Stimulated activated naive CD8-positive, alpha-beta T cell treated with anti-CD3 and anti-CD28 coated beads, Interleukin-15, Interleukin-2, amounts not matched to agents 100 ng/mL and 50 ng/mL, for 24 hours (primary cell): ENCODE measurements at regions not wholly inside any gene's neighbourhood (a gene's known extent, or its start where the extent isn't known, plus 50 kb on each side); places are given as distances from the start of the nearest gene placed in this dataset.
"Not testable (repeated sequence)": the region's sequence is repeated elsewhere in the genome, so short reads cannot be mapped to it uniquely, and the experiment has no call there.

ENCODE experiments used
- H3K27ac Mint-ChIP-seq: one replicate; pipeline ENCODE4 v1.8.0; 2021; ENCODE audit warnings: mild to moderate bottlenecking, mixed read lengths
- H3K27me3 Mint-ChIP-seq: one replicate; pipeline ENCODE4 v1.8.0; 2021; ENCODE audit warnings: mixed read lengths
- H3K36me3 Mint-ChIP-seq: one replicate; pipeline ENCODE4 v1.8.0; 2021; ENCODE audit warnings: low read depth, mixed read lengths
- H3K4me1 Mint-ChIP-seq: one replicate; pipeline ENCODE4 v1.8.0; 2021; ENCODE audit warnings: low read depth, mixed read lengths
- H3K4me3 Mint-ChIP-seq: one replicate; pipeline ENCODE4 v1.8.0; 2021; ENCODE audit warnings: mild to moderate bottlenecking, mixed read lengths
- H3K9me3 Mint-ChIP-seq: one replicate; pipeline ENCODE4 v1.8.0; 2021; ENCODE audit warnings: mixed read lengths

DNA sequence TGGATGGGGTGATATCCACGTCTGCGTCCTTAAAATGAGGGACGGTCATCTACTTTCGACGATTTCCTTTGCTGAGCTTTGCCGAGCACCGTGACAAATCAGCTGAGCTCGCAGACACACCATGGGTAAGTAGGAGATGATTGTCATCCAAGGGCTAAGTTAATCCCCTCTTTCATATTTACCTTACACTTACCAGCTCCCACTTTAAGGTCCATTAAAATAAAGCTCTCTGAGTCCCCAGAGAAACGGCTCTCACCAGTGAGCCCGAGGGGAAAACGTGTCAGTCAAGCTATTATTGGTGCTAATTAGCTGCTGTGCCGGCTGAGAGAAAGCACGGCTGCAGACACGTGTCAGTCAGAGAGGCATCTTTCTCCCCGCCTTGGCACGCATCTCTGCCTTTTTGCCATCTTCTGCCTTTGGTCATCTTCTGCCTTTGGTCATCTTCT lies 72.2 kb downstream of the CRLF2 start:
- H3K9me3 Mint-ChIP-seq = peaks cover 6% of the 10 kb centered on the region
- H3K4me1 Mint-ChIP-seq = no peaks in the 10 kb centered on the region
- H3K36me3 Mint-ChIP-seq = no peaks in the 10 kb centered on the region
- no peak overlapping the region for H3K4me3 Mint-ChIP-seq
- no peak overlapping the region for H3K27ac Mint-ChIP-seq
- H3K27me3 Mint-ChIP-seq = no peaks in the 10 kb centered on the region

DNA sequence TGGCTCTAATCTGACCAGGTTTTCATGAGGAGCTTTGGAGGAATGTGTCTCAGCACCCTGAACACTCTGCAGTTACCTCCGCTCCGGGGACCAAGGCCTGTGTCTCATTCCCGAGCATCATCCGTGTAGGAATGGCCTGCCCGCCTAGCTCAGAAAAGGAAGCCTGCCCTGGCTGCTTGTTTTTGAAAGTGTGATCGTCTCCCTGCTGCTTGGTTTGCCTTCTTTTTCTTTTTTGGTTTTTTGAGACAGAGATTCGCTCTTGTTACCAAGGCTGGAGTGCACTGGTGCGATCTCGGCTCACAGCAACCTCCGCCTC lies 73.3 kb downstream of the CRLF2 start:
- Mint-ChIP-seq H3K27me3 (no peaks in the 10 kb centered on the region), H3K4me1 (no peaks in the 10 kb centered on the region)

DNA sequence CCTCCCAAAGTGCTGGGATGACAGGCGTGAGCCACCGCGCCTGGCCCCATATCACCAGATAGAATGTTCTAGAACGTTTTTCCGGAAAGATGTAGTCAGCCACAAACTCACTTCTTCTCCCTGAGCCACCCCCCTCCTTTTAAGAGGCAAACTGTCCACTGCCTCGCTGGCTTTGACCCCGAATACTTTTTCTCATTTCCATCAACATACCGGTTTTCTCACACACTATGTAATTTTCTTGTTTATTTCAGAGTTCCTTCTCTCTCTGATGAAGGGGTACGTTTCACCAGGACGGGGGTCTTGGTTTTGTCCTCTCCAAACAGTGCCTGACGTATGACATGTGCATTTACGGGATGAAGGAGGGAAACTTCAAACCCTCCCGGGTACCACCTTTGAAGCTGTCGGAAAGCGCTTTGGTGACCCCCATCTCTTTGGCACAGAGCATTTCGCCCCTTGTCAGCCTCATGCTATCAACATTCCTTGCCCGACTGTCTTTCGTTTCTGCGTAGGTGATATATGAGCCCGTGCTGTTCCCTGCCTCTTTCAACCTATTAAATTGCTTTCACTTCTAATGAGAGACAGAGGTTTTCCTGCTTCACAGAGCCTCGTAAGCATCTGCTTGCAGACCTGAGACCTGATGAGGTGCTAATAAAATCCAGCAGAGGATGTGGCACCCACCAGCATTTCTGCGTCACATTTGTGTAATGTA lies 73.8 kb downstream of the CRLF2 start:
- Mint-ChIP-seq H3K27ac (no peak overlapping the region), H3K27me3 (no peaks in the 10 kb centered on the region), H3K4me1 (no peaks in the 10 kb centered on the region), H3K4me3 (no peak overlapping the region), H3K36me3 (no peaks in the 10 kb centered on the region), H3K9me3 (peaks cover 6% of the 10 kb centered on the region)

More for the DNA sequence above, 73.3 kb downstream of the CRLF2 start:
- H3K36me3 Mint-ChIP-seq = no peaks in the 10 kb centered on the region
- H3K4me3 Mint-ChIP-seq = no peak overlapping the region
- no peak overlapping the region for H3K27ac Mint-ChIP-seq
- peaks cover 6% of the 10 kb centered on the region for H3K9me3 Mint-ChIP-seq

DNA sequence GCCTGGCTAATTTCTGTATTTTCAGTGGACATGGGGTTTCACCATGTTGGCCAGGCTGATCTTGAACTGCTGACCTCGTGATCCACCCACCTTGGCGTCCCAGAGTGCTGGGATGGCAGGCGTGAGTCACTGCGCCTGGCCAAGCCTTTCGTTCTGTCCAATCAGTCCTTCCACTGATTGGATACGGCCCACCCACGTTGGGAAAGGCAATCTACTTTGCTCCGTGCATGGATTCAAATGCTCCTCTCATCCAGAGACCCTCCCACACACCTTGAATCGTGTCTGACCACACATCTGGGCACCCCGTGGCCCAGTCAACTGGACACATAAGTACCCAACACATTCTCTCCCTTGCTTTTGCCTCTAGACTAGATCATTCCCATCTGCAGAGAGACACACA lies 74.9 kb downstream of the CRLF2 start:
- peaks cover 6% of the 10 kb centered on the region for H3K9me3 Mint-ChIP-seq
- no peaks in the 10 kb centered on the region for H3K27me3 Mint-ChIP-seq
- H3K4me3 Mint-ChIP-seq = no peak overlapping the region
- no peaks in the 10 kb centered on the region for H3K36me3 Mint-ChIP-seq
- H3K27ac Mint-ChIP-seq = no peak overlapping the region
- H3K4me1 Mint-ChIP-seq = no peaks in the 10 kb centered on the region

DNA sequence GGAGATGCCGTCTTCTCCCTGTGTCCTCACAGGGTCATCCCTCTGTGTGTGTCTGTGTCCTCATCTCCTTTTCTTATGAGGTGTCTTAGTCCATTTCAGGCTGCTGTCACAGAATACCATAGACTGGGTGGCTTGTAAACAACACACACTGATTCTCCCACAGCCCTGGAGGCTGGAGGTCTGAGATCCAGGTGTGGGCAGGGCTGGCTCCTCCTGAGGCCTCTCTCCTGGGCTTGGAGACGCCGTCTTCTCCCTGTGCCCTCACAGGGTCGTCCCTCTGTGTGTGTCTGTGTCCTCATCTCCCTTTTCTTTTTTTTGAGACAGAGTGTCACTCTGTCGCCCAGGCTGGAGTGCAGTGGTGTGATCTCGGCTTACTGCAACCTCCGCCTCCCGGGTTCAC lies 75.9 kb downstream of the CRLF2 start:
- H3K9me3 Mint-ChIP-seq, H3K36me3 Mint-ChIP-seq, H3K4me3 Mint-ChIP-seq, H3K27me3 Mint-ChIP-seq, H3K27ac Mint-ChIP-seq, H3K4me1 Mint-ChIP-seq: not testable (repeated sequence)

DNA sequence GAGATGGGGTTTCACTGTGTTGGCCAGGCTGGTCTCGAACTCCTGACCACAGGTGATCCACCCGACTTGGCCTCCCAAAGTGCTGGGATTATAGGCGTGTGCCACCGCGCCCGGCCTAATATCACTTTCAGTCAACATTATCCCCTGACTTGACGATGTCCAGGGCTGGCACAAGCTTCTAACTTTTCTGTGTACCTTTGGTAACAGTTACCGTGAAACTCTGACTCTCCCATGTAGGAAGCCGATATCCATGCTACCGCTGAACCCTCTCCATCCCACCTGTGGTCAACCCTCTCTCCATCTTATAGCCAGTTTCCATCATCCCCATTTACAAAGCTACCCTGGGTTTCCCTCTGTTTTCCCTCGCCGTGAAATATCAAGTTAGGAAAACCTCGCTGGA lies 77.5 kb downstream of the CRLF2 start:
- Mint-ChIP-seq H3K4me3 (no peak overlapping the region), H3K36me3 (no peaks in the 10 kb centered on the region)

DNA sequence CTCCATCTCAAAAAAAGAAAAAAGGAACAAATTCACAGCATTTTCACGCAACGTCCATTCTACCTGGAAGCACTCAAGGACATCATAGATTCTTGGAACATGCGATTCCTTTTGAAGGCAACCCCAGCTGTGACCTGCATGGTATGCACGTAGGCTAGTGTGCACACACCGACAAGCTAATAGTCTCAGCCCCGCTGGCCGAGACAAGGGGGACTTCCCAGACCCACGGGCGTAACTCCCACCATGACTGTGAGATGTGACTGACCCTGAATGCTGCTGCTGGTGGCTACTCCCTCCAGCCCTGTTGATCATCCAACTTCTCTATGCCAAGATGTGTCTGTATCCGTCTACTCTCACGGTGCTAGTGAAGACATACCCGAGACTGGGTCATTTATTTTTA lies 78.3 kb downstream of the CRLF2 start:
- no peaks in the 10 kb centered on the region for H3K4me1 Mint-ChIP-seq
- no peak overlapping the region for H3K27ac Mint-ChIP-seq
- H3K9me3 Mint-ChIP-seq = peaks cover 6% of the 10 kb centered on the region
- no peak overlapping the region for H3K4me3 Mint-ChIP-seq
- no peaks in the 10 kb centered on the region for H3K27me3 Mint-ChIP-seq
- no peaks in the 10 kb centered on the region for H3K36me3 Mint-ChIP-seq

More for the DNA sequence above, 77.5 kb downstream of the CRLF2 start:
- Mint-ChIP-seq H3K27ac (no peak overlapping the region), H3K4me1 (no peaks in the 10 kb centered on the region), H3K27me3 (no peaks in the 10 kb centered on the region), H3K9me3 (peaks cover 6% of the 10 kb centered on the region)

DNA sequence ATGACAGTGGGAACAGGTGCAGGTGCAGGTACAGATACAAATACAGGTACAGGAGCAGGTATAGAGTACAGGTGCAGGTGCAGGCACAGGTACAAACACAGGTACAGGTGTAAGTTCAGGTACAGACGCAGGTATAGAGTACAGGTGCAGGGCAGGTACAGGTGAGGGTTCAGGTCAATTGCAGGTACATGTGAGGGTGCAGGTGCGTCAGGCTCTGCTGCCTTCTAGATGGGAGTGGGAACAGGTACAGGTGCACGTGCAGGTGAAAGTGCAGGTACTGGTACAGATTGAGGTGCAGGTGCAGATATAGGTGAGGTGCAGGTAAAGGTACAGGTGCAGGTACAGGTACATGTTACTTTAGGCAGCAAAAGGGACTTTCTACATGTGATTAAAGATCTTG lies 85.7 kb downstream of the CRLF2 start:
- H3K4me1 Mint-ChIP-seq = no peaks in the 10 kb centered on the region
- no peak overlapping the region for H3K4me3 Mint-ChIP-seq
- H3K9me3 Mint-ChIP-seq = no peaks in the 10 kb centered on the region
- H3K36me3 Mint-ChIP-seq = no peaks in the 10 kb centered on the region
- no peak overlapping the region for H3K27ac Mint-ChIP-seq
- H3K27me3 Mint-ChIP-seq = peaks cover 21% of the 10 kb centered on the region

DNA sequence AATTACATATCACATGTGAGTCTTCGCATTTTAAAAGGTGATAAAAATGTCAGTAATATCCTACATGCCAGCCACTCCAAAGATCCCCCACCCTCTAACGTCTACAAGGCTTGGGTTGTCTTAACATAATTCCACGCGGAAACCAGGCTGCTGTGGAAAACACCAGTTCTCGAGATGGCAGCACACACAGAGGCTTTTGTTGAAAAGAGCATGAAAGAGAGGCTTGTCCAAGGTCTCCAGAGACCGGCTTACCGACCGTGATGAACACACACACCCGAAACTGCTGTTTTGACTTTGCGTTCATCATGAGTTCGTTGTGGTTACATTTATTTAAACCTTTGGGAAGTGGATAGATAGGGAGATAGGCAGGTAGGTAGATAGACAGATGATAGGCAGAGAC lies 87.9 kb downstream of the CRLF2 start:
- Mint-ChIP-seq H3K4me3 (no peak overlapping the region), H3K27me3 (peaks cover 21% of the 10 kb centered on the region), H3K36me3 (no peaks in the 10 kb centered on the region), H3K4me1 (no peaks in the 10 kb centered on the region), H3K27ac (no peak overlapping the region), H3K9me3 (no peaks in the 10 kb centered on the region)

DNA sequence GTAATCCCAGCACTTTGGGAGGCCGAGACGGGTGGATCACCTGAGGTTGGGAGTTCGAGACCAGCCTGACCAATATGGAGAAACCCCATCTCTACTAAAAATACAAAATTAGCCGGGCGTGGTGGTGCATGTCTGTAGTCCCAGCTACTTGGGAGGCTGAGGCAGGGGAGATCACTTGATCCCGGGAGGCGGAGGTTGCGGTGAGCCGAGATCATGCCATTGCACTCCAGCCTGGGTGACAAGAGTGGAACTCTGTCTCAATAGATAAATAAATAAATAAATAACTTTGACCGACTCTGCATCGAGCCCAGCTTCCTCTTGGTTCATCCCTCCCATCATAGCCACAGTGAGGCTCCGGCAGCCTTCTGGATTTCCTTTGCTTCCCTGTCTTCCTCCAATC lies 89.6 kb downstream of the CRLF2 start:
- not testable (repeated sequence) for H3K4me3 Mint-ChIP-seq, H3K36me3 Mint-ChIP-seq, H3K4me1 Mint-ChIP-seq, H3K9me3 Mint-ChIP-seq, H3K27ac Mint-ChIP-seq
- H3K27me3 Mint-ChIP-seq = peaks cover 21% of the 10 kb centered on the region

DNA sequence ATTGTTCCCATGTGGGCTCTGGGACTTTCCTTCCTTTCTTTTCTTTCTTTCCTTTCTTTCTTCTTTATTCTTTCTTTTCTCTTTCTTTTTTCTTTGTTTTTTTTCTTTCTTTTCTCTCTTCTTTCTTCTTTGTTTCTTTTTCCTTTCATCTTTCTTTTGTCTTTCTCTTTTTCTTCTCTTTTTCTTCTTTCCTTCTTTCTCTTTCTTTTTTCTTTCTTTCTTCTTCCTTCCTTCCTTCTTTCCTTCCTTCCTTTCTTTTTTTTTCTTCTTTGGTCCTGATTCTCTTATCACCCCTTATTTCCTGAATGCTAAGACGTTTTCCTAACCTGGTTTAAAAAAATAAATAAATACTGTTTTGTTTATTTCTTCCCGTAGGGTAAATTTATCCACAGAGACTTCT lies 93.2 kb downstream of the CRLF2 start:
- H3K36me3 Mint-ChIP-seq = no peaks in the 10 kb centered on the region
- H3K9me3 Mint-ChIP-seq = no peaks in the 10 kb centered on the region
- no peaks in the 10 kb centered on the region for H3K4me1 Mint-ChIP-seq
- peaks cover 20% of the 10 kb centered on the region for H3K27me3 Mint-ChIP-seq
- H3K27ac Mint-ChIP-seq = no peak overlapping the region
- H3K4me3 Mint-ChIP-seq = no peak overlapping the region

DNA sequence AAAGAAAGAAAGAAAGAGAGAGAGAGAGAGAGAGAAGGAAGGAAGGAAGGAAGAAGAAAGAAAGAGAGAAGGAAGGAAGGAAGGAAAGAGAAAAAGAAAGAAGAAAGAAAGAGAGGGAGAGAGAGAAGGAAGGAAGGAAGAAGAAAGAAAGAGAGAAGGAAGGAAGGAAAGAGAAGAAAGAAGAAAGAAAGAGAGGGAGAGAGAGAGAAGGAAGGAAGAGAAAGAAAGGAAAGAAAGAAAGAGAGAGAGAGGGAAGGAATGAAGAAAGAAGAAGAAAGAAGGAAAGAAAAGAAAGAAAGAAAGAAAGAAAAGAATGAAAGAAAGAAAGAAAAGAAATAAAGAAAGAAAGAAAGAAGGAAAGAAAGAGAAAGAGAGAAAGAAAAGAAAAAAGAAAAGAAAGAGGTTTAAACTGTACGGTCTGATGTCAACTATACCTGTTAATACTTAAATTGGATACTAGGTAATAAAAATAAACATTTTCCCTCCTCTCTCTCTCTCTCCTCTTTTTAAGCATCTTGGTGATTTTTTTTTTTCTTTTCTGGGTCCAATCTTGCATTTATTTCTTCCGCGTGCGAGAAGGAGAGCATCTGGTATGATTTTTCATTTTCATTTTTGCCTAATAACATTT lies 93.8 kb downstream of the CRLF2 start:
- no peak overlapping the region for H3K27ac Mint-ChIP-seq
- H3K36me3 Mint-ChIP-seq = no peaks in the 10 kb centered on the region
- H3K27me3 Mint-ChIP-seq = peaks cover 15% of the 10 kb centered on the region
- no peaks in the 10 kb centered on the region for H3K4me1 Mint-ChIP-seq
- no peak overlapping the region for H3K4me3 Mint-ChIP-seq
- H3K9me3 Mint-ChIP-seq = no peaks in the 10 kb centered on the region

DNA sequence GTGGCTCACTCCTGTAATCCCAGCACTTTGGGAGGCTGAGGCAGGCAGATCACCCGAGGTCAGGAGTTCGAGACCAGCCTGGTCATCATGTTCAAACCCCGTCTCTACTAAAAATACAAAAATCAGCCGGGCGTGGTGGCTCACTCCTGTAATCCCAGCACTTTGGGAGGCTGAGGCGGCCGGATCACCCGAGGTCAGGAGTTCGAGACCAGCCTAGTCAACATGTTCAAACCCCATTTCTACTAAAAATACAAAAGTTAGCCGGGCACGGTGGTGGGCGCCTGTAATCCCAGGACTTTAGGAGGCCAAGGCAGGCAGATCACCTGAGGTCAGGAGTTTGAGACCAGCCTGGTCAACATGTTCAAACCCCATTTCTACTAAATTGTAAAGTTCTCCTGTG lies 97.0 kb downstream of the CRLF2 start:
- not testable (repeated sequence) for H3K36me3 Mint-ChIP-seq, H3K27ac Mint-ChIP-seq, H3K4me3 Mint-ChIP-seq
- Mint-ChIP-seq H3K27me3 (peaks cover 15% of the 10 kb centered on the region), H3K9me3 (peaks cover 11% of the 10 kb centered on the region), H3K4me1 (peaks cover 11% of the 10 kb centered on the region)

DNA sequence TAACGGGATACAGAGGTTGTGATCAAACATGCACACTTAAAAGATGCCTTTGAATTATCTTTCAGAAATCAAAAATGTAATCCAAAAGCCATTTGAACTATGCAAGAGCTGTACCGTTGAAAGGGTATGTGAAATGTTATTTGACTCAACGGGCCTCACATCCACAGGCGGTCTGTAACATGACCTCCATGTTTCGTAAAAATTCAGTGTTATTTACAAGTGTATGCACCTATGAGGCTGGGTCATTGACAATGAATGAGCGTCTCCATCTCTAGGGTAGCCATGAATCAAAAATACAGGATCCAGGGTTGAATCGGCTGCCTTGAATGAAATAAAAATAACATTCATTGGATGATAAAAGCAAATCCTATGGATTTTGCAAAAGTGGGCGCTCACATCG lies 100.1 kb downstream of the CRLF2 start:
- Mint-ChIP-seq H3K4me3 (no peak overlapping the region), H3K36me3 (no peaks in the 10 kb centered on the region), H3K27me3 (peaks cover 35% of the 10 kb centered on the region)

DNA sequence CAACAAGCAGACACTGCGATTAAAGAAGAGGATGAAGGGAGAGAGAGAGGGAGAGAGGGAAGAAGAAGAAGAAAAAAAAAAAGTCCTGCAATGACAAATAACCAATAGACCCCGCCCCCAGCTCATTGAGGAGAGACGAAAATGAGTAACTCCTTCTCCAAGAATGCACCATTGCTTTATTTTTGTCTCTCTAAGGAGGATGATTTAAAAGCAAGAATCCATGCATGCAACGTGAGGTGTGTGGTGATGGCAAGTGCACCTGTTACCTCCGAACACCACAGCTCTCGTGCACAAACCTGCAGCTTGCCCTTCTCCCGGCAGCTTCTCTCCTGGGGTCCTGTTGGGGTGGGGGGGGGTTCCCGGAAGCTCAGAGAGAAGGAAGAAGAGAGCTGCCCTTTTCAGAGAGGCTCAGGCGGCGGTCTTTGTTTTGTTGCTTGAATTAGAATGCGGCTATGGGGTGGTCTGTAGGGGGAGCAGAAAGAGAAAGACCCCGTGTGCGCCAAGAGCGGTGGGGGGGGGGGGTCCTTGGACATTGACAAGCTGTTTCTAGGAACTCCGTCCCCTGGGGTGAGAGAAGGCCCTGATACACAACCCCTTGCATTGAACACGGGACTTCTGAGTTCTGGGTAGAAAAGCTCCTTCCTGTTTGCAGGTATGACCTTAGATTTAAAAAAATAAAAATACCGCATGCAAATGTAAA lies 100.7 kb downstream of the CRLF2 start:
- Mint-ChIP-seq H3K27ac (no peak overlapping the region), H3K27me3 (peaks cover 37% of the 10 kb centered on the region), H3K9me3 (peaks cover 17% of the 10 kb centered on the region), H3K4me3 (no peak overlapping the region), H3K4me1 (peaks cover 11% of the 10 kb centered on the region), H3K36me3 (no peaks in the 10 kb centered on the region)

More for the DNA sequence above, 100.1 kb downstream of the CRLF2 start:
- H3K9me3 Mint-ChIP-seq = peaks cover 17% of the 10 kb centered on the region
- no peak overlapping the region for H3K27ac Mint-ChIP-seq
- H3K4me1 Mint-ChIP-seq = peaks cover 11% of the 10 kb centered on the region
